RWPE2 (cell line): ENCODE measurements at regions not wholly inside any gene's neighbourhood (a gene's known extent, or its start where the extent isn't known, plus 50 kb on each side); places are given as distances from the start of the nearest gene placed in this dataset.

Experiments
- ATAC-seq: fragments of 200-7000 bp; cut with Tn5 transposase; 3 replicates; pipeline ENCODE4 v1.9.1; 2021; ENCODE audit warnings: low read depth
- DNase-seq: peaks from one replicate; pipeline ENCODE4 v3.0.0-alpha.2; 2020; ENCODE audit warnings: low spot score
- H3K27ac ChIP-seq: fragments of 450-650 bp; 2 replicates; pipeline ENCODE4 v1.5.1; 2017; ENCODE audit warnings: mild to moderate bottlenecking; ENCODE audit not compliant: poor library complexity, severe bottlenecking
- H3K27me3 ChIP-seq: fragments of 250-450 bp; sonication (Bioruptor Pico); 2 replicates; pipeline ENCODE4 v1.5.1; 2021; ENCODE audit warnings: mild to moderate bottlenecking, moderate library complexity; ENCODE audit not compliant: insufficient read depth, poor library complexity, severe bottlenecking
- H3K36me3 ChIP-seq: fragments of 250-450 bp; sonication (Bioruptor Pico); 2 replicates; pipeline ENCODE4 v1.5.1; 2020; ENCODE audit warnings: low read depth, mild to moderate bottlenecking, moderate library complexity
- H3K4me1 ChIP-seq: fragments of 250-450 bp; sonication (Bioruptor Pico); 2 replicates; pipeline ENCODE4 v1.5.1; 2021; ENCODE audit warnings: mild to moderate bottlenecking, moderate library complexity; ENCODE audit not compliant: insufficient read depth, poor library complexity, severe bottlenecking
- H3K4me3 ChIP-seq: fragments of 250-450 bp; sonication (Bioruptor Pico); 2 replicates; pipeline ENCODE4 v1.5.1; 2021; ENCODE audit warnings: mild to moderate bottlenecking, moderate library complexity; ENCODE audit not compliant: severe bottlenecking
- H3K9me3 ChIP-seq: fragments of 250-450 bp; sonication (Bioruptor Pico); 2 replicates; pipeline ENCODE4 v1.5.1; 2021; ENCODE audit warnings: mild to moderate bottlenecking, moderate library complexity; ENCODE audit not compliant: severe bottlenecking
- CTCF ChIP-seq: fragments of 450-650 bp; IDR thresholded peaks from one replicate; pipeline ENCODE4 v1.5.1; 2017; ENCODE audit warnings: mild to moderate bottlenecking, moderate library complexity; ENCODE audit not compliant: poor library complexity, severe bottlenecking

GRCh38 chr13:97069050-97069815, 75.0 kb upstream of the OXGR1 start:
- ATAC-seq (no peak), DNase-seq (no peak)
- Histone ChIP-seq H3K27me3 (peaks cover 13% of the 10 kb centered on the region), H3K36me3 (no peaks in the 10 kb centered on the region), H3K9me3 (no peaks in the 10 kb centered on the region), H3K4me3 (no peak overlapping the region), H3K4me1 (no peaks in the 10 kb centered on the region), H3K27ac (no peak overlapping the region)
- no peak for TF ChIP-seq CTCF

- no peak for DNase-seq
- Histone ChIP-seq H3K9me3 (no peaks in the 10 kb centered on the region), H3K27me3 (peaks cover 8% of the 10 kb centered on the region), H3K4me1 (no peaks in the 10 kb centered on the region), H3K27ac (no peak overlapping the region), H3K4me3 (no peak overlapping the region), H3K36me3 (no peaks in the 10 kb centered on the region)
- no peak for TF ChIP-seq CTCF
- no peak for ATAC-seq
Measured at GRCh38 chr13:97072297-97072696, 78.0 kb upstream of the OXGR1 start.

GRCh38 chr13:97074618-97075017, 80.3 kb upstream of the OXGR1 start:
- TF ChIP-seq CTCF, result no peak
- Histone ChIP-seq H3K27me3 (no peaks in the 10 kb centered on the region), H3K4me1 (no peaks in the 10 kb centered on the region), H3K36me3 (no peaks in the 10 kb centered on the region), H3K4me3 (no peak overlapping the region), H3K27ac (no peak overlapping the region), H3K9me3 (no peaks in the 10 kb centered on the region)
- ATAC-seq (no peak), DNase-seq (no peak)

- Histone ChIP-seq H3K4me1 (no peaks in the 10 kb centered on the region), H3K9me3 (no peaks in the 10 kb centered on the region), H3K36me3 (no peaks in the 10 kb centered on the region), H3K27ac (no peak overlapping the region), H3K4me3 (no peak overlapping the region), H3K27me3 (no peaks in the 10 kb centered on the region)
- no peak for ATAC-seq
- no peak for DNase-seq
- TF ChIP-seq CTCF, result no peak
Measured at GRCh38 chr13:97076898-97077297, 82.6 kb upstream of the OXGR1 start.

GRCh38 chr13:97077341-97077740, 83.1 kb upstream of the OXGR1 start:
- Histone ChIP-seq H3K9me3 (no peaks in the 10 kb centered on the region), H3K4me3 (no peak overlapping the region), H3K4me1 (no peaks in the 10 kb centered on the region), H3K27me3 (no peaks in the 10 kb centered on the region), H3K27ac (no peak overlapping the region), H3K36me3 (no peaks in the 10 kb centered on the region)
- DNase-seq, result no peak
- no peak for ATAC-seq
- TF ChIP-seq CTCF, result no peak
